GM18526 (cell line): ENCODE measurements at regions not wholly inside any gene's neighbourhood (a gene's known extent, or its start where the extent isn't known, plus 50 kb on each side); places are given as distances from the start of the nearest gene placed in this dataset.

Source experiments
- POLR2A ChIP-seq: IDR thresholded peaks from 3 replicates; pipeline ENCODE4 v1.6.1; 2011; ENCODE audit not compliant: insufficient read length; ENCODE audit errors: extremely low read depth

DNA sequence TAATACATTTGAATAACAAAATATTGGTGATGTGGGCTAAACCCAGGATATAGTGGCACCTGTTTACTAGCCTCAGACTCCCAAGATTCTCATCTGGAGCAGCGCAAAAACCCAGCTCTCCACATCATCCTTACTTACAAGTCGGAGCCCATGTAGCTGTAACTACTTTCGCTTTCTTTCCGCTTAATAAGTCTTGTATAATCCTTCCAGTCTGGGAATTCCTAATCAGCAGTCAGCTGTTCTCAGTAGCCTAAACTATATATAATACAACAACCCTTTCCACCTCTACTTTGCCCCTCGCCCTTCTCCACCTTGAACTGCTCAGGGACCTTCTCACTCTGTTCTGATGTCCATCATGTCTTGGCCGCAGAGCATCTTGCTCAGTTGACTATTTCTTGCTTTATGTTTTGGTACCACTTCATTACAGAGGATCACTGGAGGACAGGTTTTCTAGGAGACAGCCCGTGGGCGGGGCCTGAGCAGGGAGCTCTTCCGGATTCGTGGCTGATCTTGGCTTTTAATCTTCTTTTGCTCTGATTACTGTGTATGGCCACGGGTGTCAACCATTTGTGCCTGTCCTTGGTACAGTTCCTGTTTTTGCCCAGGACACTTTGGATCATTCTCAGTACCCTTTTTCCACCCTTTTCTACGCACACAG, 119.9 kb upstream of the SERTAD2 start:
- no peak for TF ChIP-seq POLR2A

DNA sequence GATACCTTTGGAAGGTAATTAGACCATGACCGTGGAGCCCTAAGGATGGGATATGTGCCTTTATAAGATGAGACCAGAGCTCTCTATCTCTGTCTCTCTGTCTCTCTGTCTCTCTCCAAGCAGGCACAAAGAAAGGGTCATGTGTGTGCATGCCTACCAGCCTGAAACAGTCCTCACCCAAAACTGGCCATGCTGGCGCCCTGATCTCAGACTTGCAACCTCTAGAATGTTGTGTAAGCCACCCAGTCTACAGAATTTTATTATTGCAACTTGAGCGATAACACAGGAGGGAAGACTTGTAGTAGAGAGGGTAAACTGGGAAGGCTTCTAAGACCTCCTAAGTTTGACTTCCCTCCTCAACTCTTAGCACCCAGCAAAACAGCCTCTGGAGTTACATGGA, 124.1 kb upstream of the SERTAD2 start:
- TF ChIP-seq POLR2A = no peak

DNA sequence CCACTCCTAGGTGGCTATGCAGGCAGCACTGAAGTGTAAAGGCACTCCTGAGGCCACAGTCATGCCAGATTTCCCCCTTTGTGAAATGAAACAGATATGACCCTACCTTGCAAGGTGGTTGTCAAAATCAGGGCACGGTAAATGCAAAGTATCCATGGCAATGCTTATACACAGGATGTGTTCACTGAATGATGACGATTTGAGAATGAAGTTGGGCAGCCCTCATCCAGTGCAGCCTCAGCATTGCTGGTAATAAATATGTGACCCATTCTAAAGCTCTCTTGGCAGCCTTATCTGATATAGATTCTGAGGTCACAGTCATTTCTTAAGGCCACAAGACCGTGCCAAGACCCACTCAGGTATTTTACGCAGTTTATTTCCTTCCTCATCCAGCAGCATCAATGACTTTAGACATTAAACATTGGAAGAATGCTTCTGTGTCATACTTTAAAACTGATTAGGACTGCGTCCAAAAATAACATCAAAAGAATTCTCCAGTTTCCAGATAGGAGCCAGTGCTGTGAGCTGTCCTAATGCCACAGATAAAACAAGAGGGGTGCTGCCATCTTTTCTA, 125.5 kb upstream of the SERTAD2 start:
- TF ChIP-seq POLR2A = no peak

DNA sequence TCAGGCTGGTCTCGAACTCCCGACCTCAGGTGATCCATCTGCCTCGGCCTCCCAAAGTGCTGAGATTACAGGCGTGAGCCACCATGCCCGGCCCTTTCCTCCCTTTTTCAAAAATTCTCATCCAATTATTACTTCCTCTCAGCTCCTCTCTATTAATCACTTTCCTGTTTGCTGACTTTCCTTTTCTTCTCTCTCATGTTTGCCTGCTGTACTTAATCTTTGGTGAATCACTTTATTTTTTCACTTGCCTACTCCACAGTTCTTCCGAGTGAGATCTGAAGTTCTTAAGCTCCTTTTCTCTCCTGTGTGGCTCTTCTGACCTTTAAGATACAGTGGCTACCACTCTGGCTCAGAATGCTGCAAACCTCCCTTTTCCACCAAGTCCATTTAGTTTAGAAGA, 126.3 kb upstream of the SERTAD2 start:
- TF ChIP-seq POLR2A = no peak

DNA sequence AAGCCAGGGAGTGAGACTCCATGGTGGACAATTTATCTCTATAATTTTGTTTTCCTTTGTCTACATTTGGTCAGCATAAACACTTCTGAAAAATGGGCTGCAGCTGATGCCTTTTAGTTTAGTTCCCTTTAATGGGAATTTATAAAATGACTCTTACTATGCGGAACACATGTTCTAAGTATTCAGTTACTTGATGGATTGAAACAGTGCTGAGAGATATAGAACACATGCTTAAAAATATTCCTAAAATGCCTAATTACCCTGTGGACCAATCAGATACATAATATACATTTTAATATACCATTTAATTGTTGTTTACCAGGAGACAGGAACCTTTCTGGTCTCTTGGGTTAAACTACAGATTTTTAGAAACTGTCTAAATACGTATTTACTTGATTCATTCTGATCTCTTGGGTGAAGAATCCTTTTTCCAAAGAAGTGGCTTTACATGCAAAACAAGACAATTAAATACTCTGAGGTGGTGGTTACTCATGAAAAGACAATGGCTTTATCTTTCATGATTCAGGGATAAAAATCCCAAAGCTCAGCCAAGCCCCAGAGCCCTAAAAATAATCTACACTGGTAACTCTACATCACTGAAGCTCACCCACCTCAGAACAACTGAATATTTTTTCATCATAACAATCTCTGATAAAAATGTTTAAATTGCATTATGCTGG, 128.1 kb upstream of the SERTAD2 start:
- TF ChIP-seq POLR2A = no peak

DNA sequence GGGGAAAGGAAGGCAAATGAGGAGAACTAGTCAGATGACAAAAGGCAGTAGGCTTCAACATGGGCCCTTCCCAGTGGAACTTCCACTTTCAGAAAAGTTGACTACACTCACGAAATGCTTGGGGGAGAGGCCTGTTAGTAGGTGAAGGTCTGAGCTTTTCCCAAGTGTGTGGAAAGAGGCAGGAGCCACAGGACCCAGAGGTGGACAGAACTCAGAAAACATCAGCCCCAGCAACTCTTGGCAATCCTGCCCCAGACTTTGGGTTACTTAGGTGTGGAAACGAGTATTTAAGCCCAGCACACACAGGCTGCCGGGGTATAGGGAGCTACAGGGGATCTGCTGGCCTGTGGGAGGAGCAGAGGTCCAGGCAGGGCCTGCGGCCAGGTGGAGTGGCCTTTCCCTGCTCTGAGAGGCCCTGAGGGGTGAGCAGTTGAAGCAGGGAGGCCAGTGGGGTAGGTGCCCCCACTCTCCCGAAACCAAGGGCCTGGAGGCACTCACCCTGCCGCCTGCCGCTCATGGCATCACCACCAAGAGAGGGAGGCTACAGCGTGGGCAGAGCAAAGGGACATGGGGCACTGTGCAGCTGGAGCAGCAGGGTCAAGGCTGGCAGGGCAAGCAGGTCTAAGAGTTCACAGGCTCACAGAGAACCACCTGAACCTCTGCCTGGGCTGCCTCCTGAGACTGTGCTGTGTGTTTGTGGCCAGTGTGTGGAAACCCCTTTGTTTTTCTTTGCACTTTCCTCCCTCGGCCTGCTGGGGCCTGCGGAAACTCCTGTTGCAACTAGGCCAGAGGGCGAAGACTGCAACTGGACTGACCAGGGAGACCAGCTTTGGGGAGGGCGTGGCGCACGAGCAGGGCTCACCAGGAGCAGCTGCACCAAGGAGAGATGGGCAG, 130.7 kb upstream of the SERTAD2 start:
- no peak for TF ChIP-seq POLR2A

DNA sequence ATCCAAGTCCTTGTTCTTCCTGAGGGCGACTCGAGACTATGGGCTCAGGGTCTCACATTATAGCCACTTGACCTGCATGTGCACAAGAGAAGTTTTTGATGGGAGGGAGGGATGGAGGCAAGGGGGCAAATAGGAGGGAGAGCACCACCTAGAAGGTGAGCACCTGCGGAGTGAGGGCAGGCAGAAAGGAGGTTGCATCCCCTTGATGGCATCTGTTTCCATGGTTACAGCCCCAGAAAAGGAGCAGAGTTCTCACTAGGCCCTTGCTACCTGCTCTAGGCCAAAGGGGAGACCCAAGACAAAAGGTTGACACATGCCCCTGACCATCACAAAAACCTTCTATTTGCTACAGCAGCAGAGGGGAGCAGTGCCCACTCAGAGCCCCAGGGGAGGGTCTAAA, 131.5 kb upstream of the SERTAD2 start:
- TF ChIP-seq POLR2A = no peak

DNA sequence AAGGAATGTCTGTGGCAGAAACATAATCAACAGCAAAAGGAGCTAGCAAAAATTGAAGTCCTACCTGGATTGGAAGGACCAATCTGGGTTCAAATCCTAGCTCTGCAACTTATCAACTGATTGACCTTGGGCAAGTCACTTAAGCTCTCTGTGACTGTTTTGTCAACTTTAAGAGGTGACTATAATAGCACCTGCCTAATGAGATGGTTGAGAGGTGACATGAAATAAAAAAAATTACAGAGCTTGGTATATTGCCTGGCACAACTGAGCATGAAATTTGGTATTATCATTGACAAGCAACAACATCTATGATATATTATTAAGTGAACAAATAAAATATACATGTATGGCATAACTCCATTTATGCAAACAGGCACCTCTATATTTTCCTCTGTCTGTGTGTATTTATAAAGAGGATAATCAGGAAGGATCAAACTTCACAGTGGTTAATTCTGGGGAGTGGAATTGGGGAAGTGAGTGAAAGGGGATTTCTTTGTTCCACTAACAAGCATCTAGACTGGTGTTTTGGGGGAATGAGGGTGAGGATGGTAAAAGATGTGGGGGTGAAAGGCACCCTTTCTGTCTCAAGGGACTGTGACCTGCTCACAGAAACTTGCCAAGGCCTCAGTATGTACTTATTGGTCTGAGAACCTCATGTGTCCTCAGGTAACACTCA, 132.8 kb upstream of the SERTAD2 start:
- TF ChIP-seq POLR2A = no peak

DNA sequence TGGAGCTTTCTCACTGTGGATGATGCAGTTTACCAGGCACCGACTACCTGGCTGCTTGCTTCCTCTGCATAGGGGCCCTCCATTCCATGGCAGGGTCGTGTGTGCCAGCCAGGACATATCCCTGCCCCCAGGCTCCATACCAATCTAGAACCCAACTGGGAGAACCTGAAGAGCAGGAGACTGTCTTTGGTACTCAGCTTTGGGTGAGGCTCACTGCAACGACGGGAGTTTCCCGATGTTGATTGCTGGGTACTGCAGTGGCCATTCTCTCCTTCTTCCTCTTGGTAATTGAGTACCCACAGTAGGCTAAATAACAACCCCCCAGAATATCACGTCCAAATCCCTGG, 133.3 kb upstream of the SERTAD2 start:
- TF ChIP-seq POLR2A = no peak

DNA sequence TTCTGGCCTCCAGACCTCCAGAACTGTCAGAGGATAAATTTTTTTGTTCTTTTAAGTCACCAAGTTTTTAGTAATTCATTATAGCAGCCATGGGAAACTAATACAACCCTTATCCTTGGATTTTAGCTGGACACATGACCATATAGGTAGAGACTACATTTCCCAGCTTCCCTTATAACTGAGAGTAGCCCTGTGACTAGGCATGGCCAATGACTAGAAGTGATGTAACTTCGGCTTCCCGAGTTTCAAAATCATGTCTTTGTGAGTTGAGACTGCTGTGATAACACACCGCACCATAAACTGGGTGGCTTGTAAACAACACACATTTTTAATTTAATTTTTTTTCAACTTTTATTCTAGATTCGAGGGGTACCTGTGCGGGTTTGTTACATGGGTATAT, 134.0 kb upstream of the SERTAD2 start:
- no peak for TF ChIP-seq POLR2A

DNA sequence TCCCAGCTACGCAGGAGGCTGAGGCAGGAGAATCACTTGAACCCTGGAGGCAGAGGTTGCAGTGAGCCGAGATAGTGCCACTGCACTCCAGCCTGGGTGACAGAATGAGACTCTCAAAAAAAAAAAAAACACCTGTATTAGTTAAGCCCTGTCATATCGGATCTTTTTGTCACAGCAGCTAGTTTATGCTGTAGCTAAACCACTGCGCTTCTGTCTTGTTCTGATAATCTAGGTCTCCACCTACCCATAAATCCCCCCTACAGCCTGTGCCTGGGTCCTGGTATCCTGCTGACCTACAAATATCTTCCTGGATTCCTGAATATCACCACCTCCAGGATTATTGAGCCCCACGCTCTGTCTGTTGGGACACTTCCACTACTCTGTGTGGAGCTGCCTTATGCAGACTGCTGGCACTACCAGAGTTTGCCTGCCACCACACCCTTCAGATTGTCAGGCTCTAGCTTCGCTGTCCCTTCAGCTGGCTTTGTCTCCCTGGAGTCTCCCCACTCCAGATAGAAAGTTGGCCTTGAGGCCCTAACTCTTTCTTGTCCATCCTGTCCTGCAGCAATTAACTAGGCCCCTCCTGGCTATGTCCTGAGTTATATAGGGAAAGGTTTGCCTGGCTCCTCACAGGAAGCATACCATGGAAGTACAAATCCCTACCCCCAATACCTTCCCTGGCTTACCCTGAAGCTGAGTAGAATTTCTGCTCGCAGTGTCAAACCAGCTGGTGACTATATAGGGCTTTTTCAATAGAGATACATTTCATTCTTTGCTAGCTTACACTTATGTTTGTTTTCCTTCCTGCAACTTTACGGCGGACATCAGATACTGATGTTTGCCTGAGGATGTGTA, 136.0 kb upstream of the SERTAD2 start:
- TF ChIP-seq POLR2A = no peak

DNA sequence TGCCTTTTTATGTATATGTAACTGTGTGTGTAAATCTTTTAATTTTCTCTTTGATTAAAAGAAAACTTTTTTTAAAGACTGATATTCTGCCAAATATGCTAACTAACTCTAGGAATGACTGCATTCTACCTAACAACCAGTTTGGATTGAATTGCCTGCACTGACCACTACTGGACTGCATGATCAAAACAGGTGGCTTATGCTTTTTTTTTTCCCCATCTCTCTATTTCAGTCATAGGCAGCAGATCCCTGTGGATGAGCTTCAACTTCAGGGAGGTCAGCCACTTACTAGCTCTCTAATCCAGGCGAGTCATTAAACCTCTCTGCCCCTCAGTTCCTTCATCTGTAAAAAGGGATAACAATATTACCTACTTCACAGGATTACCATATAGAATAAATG, 138.6 kb upstream of the SERTAD2 start:
- no peak for TF ChIP-seq POLR2A

DNA sequence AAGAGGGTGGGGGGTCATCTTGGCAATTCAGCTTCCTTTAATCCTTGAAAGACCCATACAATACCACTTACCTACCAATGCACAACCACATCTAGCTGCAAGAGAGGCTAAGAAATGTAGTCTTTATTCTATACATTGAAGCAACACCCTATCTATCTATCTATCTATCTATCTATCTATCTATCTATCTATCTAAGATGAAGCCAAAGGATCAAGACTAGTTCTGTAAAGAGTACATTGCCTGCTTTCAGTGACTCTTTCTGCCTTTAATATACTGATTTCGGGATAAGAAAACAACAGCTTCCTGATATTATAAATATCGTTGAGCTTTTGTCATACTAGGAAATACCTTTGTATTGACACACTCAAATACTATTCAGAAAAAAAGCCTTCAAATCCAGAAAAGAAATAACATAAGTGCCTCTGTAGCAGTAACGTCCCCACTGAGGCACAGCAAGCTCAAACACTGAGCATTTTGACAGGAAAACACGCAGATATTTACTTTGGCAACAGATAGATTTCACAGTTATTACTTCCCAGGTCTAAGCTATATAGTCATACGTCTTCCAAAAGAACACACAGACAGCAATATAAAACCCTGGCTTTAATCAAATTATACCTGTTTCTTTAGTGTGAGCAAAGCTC, 139.4 kb upstream of the SERTAD2 start:
- TF ChIP-seq POLR2A = no peak

DNA sequence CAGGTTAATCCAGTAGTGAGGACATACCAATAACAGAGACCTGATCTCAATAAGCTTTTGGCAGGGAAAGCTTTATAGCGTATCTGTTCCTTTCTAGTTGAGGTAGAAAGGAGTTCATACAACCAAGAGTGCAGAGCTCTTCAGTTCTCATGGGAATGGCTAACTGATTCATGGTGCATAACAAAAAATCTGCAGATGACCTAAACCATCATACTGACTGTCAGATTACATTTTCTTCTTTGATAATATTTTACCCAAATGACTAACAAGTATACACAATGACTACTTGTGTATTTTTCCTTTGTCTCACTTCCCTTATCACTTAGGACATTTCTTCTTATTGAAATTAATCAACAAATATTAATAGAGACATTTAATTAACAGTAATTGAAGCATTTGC, 140.0 kb upstream of the SERTAD2 start:
- TF ChIP-seq POLR2A = no peak
